ENCODE measurements at regions not wholly inside any gene's neighbourhood (a gene's known extent, or its start where the extent isn't known, plus 50 kb on each side); places are given as distances from the start of the nearest gene placed in this dataset.

GRCh38 chr17:79482727-79483521 lies 127.9 kb downstream of the RBFOX3 start:
- no peaks in the 10 kb centered on the region for H3K9me3 ChIP-seq
- H3K4me3 ChIP-seq = no peak overlapping the region
- H3K27me3 ChIP-seq = no peaks in the 10 kb centered on the region
- DNase-seq (ENCODE audit: low spot score) = no peak
- no peaks in the 10 kb centered on the region for H3K4me1 ChIP-seq
- no peaks in the 10 kb centered on the region for H3K36me3 ChIP-seq
- no peak overlapping the region for H3K27ac ChIP-seq
- no peak for TF ChIP-seq CTCF (IDR thresholded peaks at IDR 0.05)

GRCh38 chr17:79479876-79480275 lies 131.0 kb downstream of the RBFOX3 start:
- H3K4me3 ChIP-seq = no peak overlapping the region
- H3K36me3 ChIP-seq = no peaks in the 10 kb centered on the region
- H3K27me3 ChIP-seq = no peaks in the 10 kb centered on the region
- H3K4me1 ChIP-seq = no peaks in the 10 kb centered on the region
- TF ChIP-seq CTCF (IDR thresholded peaks at IDR 0.05) = no peak
- H3K27ac ChIP-seq = no peak overlapping the region
- no peaks in the 10 kb centered on the region for H3K9me3 ChIP-seq
- DNase-seq (ENCODE audit: low spot score) = no peak

DNA sequence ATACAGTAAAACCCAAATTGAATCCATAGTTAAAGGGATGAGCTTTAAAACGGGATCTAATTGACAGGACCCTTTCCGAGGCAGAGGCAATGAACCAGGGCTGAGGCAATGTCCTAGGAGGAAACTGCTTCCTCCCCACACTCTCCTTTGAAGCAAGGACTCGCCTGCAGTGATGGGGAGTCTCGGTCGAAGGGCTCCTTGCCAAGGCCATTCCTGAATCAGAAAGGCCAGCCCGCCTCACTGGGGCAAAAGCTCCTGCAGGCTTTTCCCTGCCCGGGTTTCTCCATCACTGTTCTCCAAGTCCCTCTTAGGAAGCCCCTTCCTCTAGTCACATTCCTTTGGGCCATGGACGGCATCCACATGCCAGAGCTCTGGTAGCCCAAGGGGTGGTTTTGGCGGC lies 132.0 kb downstream of the RBFOX3 start:
- H3K36me3 ChIP-seq = no peaks in the 10 kb centered on the region
- DNase-seq (ENCODE audit: low spot score) = no peak
- no peaks in the 10 kb centered on the region for H3K4me1 ChIP-seq
- H3K9me3 ChIP-seq = no peaks in the 10 kb centered on the region
- TF ChIP-seq CTCF (IDR thresholded peaks at IDR 0.05) = no peak
- H3K4me3 ChIP-seq = no peak overlapping the region
- H3K27ac ChIP-seq = no peak overlapping the region
- no peaks in the 10 kb centered on the region for H3K27me3 ChIP-seq

GRCh38 chr17:79478051-79478461 lies 132.8 kb downstream of the RBFOX3 start:
- Histone ChIP-seq H3K27ac (no peak overlapping the region), H3K27me3 (no peaks in the 10 kb centered on the region), H3K4me3 (no peak overlapping the region), H3K36me3 (no peaks in the 10 kb centered on the region), H3K4me1 (no peaks in the 10 kb centered on the region), H3K9me3 (no peaks in the 10 kb centered on the region)
- no peak for TF ChIP-seq CTCF (IDR thresholded peaks at IDR 0.05)
- DNase-seq (ENCODE audit: low spot score) = no peak

DNA sequence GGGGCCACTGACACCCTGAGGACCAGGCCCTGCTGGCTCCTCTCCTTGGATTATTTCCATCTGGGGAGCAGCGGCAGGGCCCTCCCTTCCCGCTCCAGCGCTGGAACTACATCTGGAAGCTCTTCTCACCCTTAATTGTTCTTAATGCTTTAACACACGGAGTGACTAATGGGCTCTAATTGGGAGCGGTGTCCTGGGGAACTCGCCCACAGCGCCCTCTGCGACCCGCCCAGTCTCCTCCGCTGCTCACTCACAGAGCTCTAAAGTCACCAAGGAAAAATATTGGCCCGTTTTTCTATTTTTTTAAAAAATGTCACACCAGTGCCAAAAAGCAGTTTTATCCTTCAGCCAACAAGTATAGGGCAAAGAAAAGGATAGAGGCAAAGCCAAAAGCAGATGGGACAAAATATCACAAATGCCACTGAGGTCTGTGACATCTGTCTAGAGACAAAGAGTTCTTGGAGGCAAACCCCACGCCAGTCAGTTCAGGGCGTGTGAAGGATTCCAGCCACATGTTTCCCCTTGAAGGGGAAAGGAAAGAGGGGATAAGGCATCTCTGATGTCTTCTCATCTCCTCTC lies 134.7 kb downstream of the RBFOX3 start:
- Histone ChIP-seq H3K27me3 (no peaks in the 10 kb centered on the region), H3K4me1 (no peaks in the 10 kb centered on the region), H3K4me3 (no peak overlapping the region), H3K36me3 (no peaks in the 10 kb centered on the region), H3K27ac (no peak overlapping the region), H3K9me3 (no peaks in the 10 kb centered on the region)
- no peak for TF ChIP-seq CTCF (IDR thresholded peaks at IDR 0.05)
- no peak for DNase-seq (ENCODE audit: low spot score)
